Ishikawa (cell line): ENCODE measurements at regions not wholly inside any gene's neighbourhood (a gene's known extent, or its start where the extent isn't known, plus 50 kb on each side); places are given as distances from the start of the nearest gene placed in this dataset.

Source experiments
- CEBPB ChIP-seq: IDR thresholded peaks from 2 replicates; pipeline ENCODE4 v1.6.1; 2012
- CREB1 ChIP-seq: IDR thresholded peaks from 2 replicates; pipeline ENCODE4 v1.6.1; 2012; ENCODE audit warnings: low read depth
- EGR1 ChIP-seq: IDR thresholded peaks from 2 replicates; pipeline ENCODE4 v1.6.1; 2012
- EP300 ChIP-seq: IDR thresholded peaks from 2 replicates; pipeline ENCODE4 v1.6.1; 2012; ENCODE audit warnings: borderline replicate concordance
- FOXM1 ChIP-seq: IDR thresholded peaks from 2 replicates; pipeline ENCODE4 v1.6.1; 2012; ENCODE audit warnings: low read depth, borderline replicate concordance
- MAX ChIP-seq: IDR thresholded peaks from 2 replicates; pipeline ENCODE4 v1.6.1; 2012
- NFIC ChIP-seq: IDR thresholded peaks from 2 replicates; pipeline ENCODE4 v1.6.1; 2012
- RAD21 ChIP-seq: IDR thresholded peaks from 2 replicates; pipeline ENCODE4 v1.6.1; 2012; ENCODE audit warnings: low read depth
- REST ChIP-seq: IDR thresholded peaks from 2 replicates; pipeline ENCODE4 v1.6.1; 2012; ENCODE audit warnings: low read depth, mild to moderate bottlenecking
- TAF1 ChIP-seq: IDR thresholded peaks from 2 replicates; pipeline ENCODE4 v1.6.1; 2012; ENCODE audit warnings: low read depth, mild to moderate bottlenecking
- TCF12 ChIP-seq: IDR thresholded peaks from 2 replicates; pipeline ENCODE4 v1.6.1; 2012; ENCODE audit warnings: low read depth
- TEAD4 ChIP-seq: IDR thresholded peaks from 2 replicates; pipeline ENCODE4 v1.6.1; 2012
- YY1 ChIP-seq: IDR thresholded peaks from 2 replicates; pipeline ENCODE4 v1.6.1; 2012; ENCODE audit warnings: low read depth
- ZBTB7A ChIP-seq: IDR thresholded peaks from 2 replicates; pipeline ENCODE4 v1.6.1; 2012; ENCODE audit warnings: low read depth
- TF ChIP-seq, protein P1 (sequence below): IDR thresholded peaks from 2 replicates; pipeline ENCODE4 v1.6.1; 2012

- no peak for TF ChIP-seq CEBPB
- no peak for TF ChIP-seq REST
- no peak for TF ChIP-seq NFIC
These were observed 324.7 kb downstream of the MYCN start for GRCh38 chr2:16264931-16265540.

- TF ChIP-seq REST (no peak), YY1 (no peak), CEBPB (no peak), EP300 (no peak), ZBTB7A (no peak), TAF1 (no peak), RAD21 (no peak), TCF12 (no peak), FOXM1 (no peak), NFIC (no peak), MAX (no peak), EGR1 (no peak), CREB1 (no peak)
- TF ChIP-seq, protein P1, sequence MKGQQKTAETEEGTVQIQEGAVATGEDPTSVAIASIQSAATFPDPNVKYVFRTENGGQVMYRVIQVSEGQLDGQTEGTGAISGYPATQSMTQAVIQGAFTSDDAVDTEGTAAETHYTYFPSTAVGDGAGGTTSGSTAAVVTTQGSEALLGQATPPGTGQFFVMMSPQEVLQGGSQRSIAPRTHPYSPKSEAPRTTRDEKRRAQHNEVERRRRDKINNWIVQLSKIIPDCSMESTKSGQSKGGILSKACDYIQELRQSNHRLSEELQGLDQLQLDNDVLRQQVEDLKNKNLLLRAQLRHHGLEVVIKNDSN = no peak
These were observed 324.1 kb downstream of the MYCN start for GRCh38 chr2:16264491-16264890.

GRCh38 chr2:16263241-16263890 lies 323.0 kb downstream of the MYCN start:
- no peak for TF ChIP-seq MAX
- no peak for TF ChIP-seq TAF1
- no peak for TF ChIP-seq EGR1
- no peak for TF ChIP-seq REST
- TF ChIP-seq NFIC = no peak
- no peak for TF ChIP-seq ZBTB7A
- TF ChIP-seq TCF12 = no peak
- no peak for TF ChIP-seq TEAD4
- TF ChIP-seq YY1 = no peak
- TF ChIP-seq CEBPB = no peak
- no peak for TF ChIP-seq FOXM1
- TF ChIP-seq EP300 = no peak
- TF ChIP-seq RAD21 = no peak
- TF ChIP-seq CREB1 = no peak
- TF ChIP-seq, protein P1 = no peak

DNA sequence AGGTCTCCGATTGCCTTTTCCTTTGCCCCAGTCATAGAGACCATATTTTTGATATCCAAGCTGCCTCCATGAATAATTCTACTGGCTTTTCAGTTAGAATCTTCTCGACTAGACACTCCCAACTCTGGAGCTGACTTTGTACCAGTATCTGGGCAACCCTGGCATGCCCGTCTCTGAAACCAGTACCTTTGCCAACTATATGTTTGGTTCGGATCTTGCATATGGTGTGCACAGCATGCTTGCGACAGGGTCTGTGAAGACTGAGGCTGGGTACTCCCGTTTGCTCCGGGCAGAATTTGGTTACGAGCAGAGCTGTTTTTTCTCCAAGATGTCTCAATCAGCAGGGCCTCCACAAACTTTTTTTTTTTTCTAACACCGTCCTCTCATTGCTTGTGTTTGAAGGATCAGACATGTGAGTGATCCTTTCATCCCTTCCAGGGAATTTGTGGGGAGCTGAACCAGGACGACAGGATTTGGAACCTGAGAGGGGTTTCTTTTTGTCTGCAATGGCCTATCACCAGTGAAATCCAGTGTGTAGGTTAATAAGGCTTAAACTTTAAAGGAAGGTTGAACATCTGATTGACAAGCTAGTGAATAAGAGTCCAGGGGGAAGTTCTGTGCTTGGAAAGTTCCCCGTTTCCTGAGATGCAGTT lies 322.3 kb downstream of the MYCN start:
- TF ChIP-seq CEBPB = no peak
- no peak for TF ChIP-seq NFIC
- TF ChIP-seq YY1 = no peak
- no peak for TF ChIP-seq FOXM1
- TF ChIP-seq MAX = no peak
- no peak for TF ChIP-seq ZBTB7A
- no peak for TF ChIP-seq RAD21
- TF ChIP-seq TEAD4 = no peak
- no peak for TF ChIP-seq REST
- TF ChIP-seq, protein P1 = no peak
- no peak for TF ChIP-seq CREB1
- TF ChIP-seq EGR1 = no peak
- no peak for TF ChIP-seq TAF1
